NK-92 treated with Interleukin-12 subunit alpha and Interleukin-12 subunit beta, amount 100 ng/mL, for 24 hours (cell line): ENCODE measurements at regions not wholly inside any gene's neighbourhood (a gene's known extent, or its start where the extent isn't known, plus 50 kb on each side); places are given as distances from the start of the nearest gene placed in this dataset.

ENCODE experiments used
- DNase-seq: peaks from one replicate; lab custom pipeline; 2025; lab: John Stamatoyannopoulos, UW

GRCh38 chr14:58697930-58698642 lies 60.3 kb downstream of the DACT1 start:
- no peak for DNase-seq

DNA sequence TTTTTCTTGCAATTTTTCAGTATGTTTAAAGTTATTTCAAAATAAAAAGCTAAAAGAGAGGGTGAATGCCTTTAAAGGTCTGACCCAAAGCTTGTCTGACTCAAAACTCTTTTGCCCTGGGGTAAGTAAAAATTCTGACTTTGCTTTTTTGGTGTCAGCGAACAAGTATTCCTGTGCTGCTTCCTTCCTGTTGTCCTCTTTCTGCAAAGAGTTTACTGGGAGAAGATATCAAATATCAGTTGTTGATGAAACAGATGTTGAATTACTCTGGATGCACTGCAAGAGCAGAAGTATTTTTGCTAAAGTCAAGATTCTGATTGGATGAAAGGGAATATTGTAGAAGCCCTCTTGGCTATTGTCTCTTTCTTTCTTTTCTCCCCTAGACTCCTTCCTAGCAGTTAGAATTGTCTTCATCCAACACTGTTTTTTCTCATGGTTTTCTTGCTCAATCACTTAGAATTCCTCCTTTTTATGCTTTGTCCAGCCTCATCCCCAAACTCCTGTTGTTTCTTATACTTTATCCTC lies 62.0 kb downstream of the DACT1 start:
- no peak for DNase-seq

- no peak for DNase-seq
These were observed 63.4 kb downstream of the DACT1 start for GRCh38 chr14:58701156-58701555.

GRCh38 chr14:58701604-58702003 lies 63.8 kb downstream of the DACT1 start:
- no peak for DNase-seq

- DNase-seq, result no peak
These were observed 64.8 kb downstream of the DACT1 start for GRCh38 chr14:58702441-58703160.

DNA sequence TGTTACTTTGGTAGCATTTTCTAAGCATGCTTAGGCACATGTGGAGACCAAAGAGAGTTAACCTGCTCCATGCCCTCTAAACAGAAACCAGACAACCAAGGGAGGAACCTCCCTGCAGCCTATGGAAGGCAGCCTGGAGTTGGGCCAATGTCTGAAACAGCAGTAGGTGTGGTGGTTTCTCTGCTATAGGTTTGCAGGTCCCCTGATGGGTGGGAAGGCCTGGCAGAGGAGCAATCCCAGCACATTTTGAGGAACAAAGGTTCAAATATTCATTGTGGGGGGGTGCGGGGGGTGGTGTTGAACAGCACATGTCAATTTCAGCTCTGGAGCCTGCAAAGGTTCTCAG lies 65.4 kb downstream of the DACT1 start:
- DNase-seq, result no peak

- DNase-seq, result no peak
These were observed 67.3 kb downstream of the DACT1 start for GRCh38 chr14:58705066-58705465.

DNA sequence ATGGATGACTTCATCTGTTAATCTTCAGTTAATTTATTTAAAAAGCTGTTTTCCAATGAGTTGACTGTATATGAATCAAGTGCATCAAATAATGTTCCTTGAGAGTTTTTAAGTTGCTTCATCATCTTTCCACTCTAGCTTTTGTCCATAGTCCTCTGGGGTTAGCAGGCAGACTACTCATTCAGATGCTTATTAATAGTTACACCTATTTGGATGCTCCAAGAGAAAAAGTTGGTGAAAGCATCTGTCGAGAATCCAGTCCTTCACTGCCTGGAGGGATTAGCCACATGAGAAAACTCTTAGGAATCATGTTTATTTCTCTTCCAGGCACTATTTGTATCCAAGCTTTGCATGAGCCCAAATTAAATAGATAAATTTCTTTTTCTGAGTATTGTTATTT lies 70.2 kb downstream of the DACT1 start:
- no peak for DNase-seq

GRCh38 chr14:58709949-58710348 lies 72.2 kb downstream of the DACT1 start:
- DNase-seq, result no peak

GRCh38 chr14:58711382-58711781 lies 73.6 kb downstream of the DACT1 start:
- DNase-seq, result no peak

DNA sequence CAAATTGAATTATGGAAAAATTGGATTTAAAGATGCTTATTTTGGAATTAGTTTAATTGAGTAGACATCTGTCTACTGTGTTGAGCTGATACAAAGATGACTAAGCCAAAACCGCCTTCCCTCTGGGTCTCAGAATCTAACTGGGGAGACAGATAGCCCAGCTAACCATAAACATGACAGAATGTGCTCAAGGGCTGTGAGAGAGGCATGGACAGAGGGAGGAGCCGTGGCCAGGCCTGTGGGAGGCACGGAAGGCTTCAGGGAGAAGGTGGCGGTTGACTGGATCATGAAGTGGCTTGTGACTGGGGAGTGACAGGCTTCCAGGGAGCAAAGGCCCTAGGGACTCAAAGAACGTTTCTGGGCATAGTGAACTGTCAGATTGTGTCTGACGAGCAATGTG lies 74.6 kb downstream of the DACT1 start:
- no peak for DNase-seq

- no peak for DNase-seq
These were observed 75.9 kb downstream of the DACT1 start for GRCh38 chr14:58713677-58714076.

- no peak for DNase-seq
These were observed 78.9 kb downstream of the DACT1 start for GRCh38 chr14:58716706-58717105.

DNA sequence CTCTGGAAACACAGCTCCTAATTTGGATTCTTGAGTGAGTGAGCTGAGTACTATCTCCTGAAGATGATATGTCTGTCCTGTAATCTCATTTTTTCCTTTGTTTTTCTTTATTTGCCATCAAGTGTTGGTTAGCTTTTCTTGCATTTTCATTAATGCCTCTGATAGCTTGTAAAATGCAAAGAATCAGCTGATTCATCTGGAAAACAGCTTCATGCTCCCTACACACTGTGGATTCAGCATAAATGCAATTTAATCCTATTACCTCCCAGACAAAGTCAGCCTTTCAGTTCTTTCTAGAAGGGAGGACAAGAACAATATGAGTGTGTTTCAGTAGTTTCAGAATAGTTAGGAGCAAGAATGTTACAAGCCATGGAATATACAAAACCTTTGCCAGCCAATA lies 79.4 kb downstream of the DACT1 start:
- DNase-seq, result no peak

GRCh38 chr14:58717813-58718212 lies 80.1 kb downstream of the DACT1 start:
- DNase-seq, result no peak

DNA sequence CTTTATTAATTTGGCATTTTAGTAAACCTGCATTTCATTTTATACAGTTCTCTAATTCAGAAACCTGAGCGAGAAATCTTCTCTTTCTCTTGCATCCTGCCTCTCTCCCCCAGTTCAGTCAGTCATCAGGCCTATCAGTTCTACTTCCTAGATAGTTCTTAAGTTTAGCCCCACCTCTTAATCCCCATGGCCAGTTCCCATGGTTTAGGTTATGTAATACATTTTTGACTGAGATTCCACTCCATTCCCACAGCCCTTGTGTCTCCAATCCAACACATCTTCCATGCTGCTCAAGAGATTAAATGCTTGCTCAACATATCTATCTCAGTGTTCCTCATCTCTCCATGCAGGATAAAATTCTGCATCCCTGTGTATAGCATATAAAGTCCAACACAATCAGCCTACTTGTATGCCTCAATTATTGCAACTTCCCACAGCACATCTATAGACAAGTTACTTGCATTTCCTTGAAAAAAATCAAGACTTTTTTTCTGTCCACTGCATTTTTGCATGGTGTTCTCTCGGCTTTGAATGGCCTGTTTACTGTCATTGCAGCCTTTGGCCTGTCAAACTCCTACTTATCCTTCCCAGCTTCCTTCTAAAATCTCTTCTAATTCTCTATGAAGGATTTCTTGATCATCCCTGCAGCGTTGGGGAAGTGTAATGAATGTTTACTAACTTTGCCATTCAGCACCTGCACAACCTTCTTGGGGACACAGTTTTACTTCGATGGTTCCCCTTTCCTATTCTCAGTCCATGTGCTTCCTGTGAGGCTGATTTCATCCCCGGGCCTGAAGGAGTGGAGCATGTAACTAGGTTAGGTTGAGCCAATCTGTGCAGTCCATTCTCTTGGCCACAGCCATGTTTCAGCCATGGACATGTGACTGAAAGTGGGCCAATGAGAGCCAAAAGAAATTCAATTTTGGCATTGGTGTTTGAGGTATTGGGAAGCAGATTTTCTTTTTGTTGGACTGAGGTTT lies 80.8 kb downstream of the DACT1 start:
- DNase-seq, result no peak

- no peak for DNase-seq
These were observed 84.0 kb downstream of the DACT1 start for GRCh38 chr14:58721723-58722122.

- no peak for DNase-seq
These were observed 84.7 kb downstream of the DACT1 start for GRCh38 chr14:58722441-58722840.

GRCh38 chr14:58724206-58724605 lies 86.4 kb downstream of the DACT1 start:
- DNase-seq, result no peak

GRCh38 chr14:58724702-58725101 lies 86.9 kb downstream of the DACT1 start:
- DNase-seq, result no peak

GRCh38 chr14:58725226-58725625 lies 87.5 kb downstream of the DACT1 start:
- DNase-seq, result no peak

DNA sequence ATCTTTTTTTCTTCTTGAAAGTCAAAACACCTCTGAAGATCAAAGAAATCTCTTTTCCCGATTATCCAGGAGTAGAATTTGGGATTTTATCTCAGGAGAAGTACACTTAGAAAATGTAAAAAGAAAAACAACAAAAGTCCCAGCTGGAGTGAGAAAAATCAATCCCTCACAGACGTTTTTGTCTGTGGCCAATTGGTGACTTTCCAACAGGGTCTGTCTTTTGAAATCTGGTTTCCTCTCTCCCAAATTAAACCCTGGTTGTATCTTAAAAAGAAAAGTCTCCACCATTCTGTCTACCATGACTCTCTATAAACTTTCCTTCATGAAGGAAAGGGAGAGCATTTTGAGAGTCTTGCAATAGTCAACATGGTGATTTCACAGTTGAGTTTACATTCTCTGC lies 88.1 kb downstream of the DACT1 start:
- DNase-seq, result no peak
